ENCODE measurements at regions not wholly inside any gene's neighbourhood (a gene's known extent, or its start where the extent isn't known, plus 50 kb on each side); places are given as distances from the start of the nearest gene placed in this dataset.
"Not testable (repeated sequence)": the region's sequence is repeated elsewhere in the genome, so short reads cannot be mapped to it uniquely, and the experiment has no call there.

DNA sequence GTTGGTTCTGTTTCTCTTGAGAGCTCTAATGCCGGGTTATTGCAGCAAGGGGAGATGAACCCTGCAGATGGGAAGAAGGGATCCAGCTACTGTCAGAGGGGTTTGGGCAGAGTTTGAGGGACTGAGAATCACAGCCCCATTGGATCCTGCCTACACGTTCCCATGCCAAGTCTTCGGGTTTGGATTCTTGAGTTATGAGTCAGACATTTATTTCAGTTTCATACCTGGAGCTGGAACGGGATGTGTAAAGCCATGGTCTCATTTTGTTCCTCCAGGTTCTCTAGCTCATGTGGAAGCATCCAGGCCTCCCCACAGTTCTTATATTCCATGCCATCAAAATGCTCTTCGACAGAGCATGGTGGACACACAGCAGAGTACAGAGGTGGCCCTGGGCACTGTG, 275.4 kb upstream of the IRX4 start:
- no peak for DNase-seq (ENCODE audit: low spot score)

DNA sequence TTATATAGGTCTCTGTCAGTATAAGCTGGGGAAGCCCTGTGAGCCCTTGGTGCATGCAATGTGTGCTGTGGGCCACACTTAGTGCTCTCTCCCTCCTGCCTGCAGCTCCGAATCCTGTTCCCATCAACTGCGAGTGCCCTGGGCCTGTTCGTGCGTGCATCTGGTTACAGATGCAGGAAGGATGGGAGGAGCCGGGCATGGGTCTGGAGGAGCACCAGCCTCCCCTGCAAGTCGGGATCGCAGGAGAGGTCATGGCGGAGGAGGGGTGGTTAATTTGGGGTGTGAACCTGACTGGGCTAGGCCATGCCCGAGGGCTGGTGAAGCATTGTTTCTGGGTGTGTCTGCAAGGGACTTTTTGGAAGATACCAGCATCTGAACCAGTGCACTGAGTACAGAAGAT, 274.6 kb upstream of the IRX4 start:
- no peak for DNase-seq (ENCODE audit: low spot score)

DNA sequence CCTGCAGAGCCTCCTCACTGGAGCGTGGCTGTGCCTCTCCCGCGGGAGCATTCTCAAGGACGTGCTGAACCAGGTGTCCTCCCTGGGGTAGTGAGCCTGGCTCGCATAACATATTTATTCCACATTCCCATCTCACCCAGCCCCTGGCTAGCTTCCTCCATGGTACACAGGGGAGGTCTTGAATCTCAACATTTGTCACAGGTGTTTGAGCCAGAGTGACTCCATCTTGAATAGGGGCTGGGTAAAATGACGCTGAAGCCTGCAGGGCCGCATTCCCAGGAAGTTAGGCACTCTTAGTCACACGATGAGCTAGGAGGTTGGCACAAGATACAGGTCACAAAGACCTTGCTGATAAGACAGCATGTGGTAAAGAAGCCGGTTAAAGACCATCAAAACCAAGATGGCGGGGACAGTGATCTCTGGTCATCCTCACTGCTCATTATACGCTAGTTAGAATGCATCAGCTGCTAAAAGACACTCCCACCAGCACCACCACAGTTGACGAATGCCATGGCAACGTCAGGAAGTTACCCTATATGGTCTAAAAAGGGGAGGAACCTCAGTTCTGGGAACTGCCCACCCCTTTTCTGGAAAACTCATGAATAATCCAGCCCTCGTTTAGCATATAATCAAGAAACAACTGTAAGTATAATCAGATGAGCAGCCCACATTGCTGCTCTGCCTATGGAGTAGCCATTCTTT, 273.8 kb upstream of the IRX4 start:
- no peak for DNase-seq (ENCODE audit: low spot score)

DNA sequence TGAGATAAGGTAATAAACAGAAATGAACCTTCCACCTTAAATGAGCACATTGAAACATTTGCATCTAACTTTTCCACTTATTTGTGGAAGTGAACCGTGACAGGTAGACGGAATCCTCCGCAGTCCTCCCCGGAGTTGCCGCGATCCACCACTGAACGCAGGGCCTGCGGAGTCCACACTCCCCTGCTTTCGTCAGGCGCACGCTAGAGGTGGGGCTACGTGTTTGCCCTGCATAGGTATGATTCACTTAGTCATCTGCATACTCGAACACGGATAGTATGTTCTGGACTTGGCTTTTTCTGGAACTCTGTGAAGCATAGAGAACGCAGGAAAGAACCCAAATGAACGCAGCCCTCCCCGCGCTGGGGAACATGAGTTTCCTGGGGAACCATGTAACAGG, 272.8 kb upstream of the IRX4 start:
- DNase-seq (ENCODE audit: low spot score) = no peak

DNA sequence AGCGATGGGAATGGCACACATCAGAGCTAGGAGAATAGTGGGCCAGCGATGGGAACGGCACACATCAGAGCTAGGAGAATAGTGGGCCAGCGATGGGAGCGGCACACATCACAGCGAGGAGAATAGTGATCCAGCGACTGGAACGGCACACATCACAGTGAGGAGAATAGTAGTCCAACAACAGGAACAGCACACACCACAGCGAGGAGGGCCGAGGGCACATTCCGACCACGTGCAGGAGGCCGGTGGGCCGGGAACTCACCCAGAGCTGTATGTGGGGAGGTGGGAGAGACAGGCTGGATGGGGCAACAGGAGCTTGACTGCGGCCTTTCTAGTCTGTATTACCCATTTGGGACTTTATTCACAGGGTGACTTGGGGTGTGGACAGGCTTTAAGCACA, 271.1 kb upstream of the IRX4 start:
- no peak for DNase-seq (ENCODE audit: low spot score)

DNA sequence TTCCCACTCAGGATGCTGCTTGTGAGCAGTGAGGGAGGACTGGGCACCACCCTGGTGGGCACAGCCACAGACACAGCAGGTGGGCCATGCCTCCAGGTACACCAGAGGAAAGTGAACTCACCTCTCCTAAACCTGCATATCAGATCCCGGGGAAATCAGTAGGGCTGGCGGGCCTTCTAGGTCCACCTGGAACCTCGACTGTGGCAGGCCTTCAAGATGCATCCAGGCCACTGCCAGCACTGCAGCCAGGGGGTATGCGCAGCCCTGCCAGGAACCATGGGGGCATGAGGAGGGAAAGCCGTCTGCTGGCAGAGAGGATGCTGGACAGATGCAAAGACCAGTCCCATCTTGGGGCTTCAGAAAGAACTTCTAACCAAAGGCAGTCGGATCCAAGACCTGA, 270.6 kb upstream of the IRX4 start:
- no peak for DNase-seq (ENCODE audit: low spot score)

DNA sequence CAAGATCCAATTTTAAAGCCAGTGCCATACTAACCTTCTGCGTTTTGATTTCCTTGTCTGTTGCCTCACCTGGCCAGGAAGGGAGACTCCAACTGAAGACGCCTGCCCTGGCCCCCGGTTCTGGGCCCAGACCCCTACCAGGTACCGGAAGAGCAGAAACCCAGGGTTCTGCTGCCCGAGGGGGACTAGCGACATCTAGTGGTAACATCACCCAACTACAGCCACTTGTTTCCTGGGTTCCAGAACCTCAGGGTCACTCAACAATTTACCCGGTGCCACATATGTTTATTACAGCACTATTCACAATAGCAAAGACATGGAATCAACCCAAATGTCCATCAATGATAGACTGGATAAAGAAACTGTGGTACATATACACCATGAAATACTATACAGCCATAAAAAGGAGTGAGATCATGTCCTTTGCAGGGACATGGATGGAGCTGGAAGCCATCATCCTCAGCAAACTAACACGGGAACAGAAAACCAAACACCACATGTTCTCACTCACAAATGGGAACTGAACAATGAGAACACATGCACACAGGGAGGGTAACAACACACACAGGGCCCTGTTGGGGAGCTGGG, 268.7 kb upstream of the IRX4 start:
- DNase-seq (ENCODE audit: low spot score) = not testable (repeated sequence)

DNA sequence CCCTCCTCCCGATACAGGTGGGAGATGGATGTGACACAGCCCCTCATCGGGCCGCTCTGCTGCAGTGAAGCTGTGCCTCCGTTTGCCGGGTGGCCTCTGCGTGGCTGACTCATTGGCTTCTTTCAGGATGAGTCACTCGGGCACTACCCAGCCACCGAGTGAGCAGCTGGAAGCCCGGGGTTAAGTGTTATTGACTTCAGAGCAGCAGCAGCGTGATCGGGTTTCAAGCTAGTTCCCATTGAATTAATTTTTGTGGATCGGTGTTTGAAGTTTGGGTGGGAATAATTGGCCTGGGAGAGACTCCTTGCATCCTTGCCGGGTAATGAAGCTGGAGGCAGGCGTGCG, 266.4 kb upstream of the IRX4 start:
- no peak for DNase-seq (ENCODE audit: low spot score)

DNA sequence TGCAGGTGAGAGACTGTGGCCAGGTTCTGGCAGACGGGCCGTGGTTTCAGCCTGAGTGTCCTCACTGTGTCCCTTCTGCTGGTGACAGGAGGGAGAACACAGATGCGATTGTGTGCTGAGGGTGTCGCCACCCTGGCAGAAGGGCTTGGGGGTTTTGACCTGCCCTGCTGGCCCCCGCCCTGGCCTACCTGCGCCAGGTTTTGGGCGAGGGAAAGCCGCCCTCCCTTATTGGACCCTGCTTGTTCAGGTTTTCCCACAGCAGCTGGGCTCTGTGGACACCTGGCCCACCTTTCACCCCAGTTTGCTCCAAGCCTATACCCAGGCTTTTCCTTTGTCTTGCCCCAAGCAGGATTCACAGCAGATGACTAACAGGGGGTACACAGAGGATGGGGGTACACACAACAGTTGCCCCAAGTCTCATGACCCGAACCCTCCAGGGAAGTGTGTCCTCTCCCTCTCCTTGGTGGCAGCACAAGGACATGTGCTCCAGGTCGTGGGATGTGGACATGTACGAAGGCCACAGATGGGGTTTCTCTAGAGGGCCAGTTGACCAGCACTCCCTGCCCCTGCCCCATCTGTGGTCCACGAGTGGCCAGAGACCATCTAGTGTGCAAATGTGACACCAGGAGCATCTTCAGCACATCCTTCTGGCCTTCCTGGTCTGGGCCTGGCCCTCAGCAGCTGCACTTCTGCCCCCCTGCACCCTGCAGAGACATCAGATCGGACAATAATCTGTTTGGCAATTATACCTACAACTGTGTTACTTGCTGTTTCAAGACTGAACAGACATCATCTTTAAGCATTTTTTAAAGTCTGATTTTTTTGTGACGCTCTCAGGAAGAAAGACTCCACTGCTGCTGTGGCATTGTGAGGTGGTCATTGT, 265.8 kb upstream of the IRX4 start:
- no peak for DNase-seq (ENCODE audit: low spot score)

DNA sequence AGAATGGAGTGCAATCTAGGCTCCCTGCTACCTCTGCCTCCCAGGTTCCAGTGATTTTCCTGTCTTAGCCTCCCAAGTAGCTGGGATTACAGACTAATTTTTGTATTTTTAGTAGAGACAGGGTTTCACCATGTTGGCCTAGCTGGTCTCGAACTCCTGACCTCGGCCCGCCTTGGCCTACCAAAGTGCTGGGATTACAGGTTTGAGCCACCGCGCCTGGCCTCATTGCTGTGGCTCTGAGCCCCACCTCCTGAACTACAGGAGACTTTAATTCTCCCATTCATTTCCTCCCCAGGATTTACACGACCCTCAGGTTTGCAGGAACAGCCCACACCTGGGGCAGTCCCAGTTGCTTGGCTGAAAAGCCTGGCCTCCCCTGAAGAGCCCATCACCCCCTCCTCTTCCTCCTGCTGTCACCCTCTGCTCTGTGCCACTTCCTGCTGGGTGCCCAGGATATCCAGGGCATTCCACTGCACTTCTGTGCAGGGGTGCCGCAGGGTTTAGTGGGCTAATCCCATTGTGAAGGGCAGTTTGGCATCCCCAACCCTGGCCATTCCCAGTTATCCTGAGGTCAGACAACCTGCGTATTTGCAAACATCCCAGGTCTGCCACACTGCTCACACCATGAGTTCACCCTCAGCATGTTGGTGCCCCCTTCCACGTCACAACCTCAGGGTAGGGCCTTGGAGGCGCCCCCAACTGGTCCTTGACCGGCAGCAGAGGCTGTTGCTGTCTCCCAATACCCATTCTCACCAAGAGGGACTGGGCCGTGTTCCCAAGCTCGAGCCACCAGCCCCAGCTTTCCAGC, 265.0 kb upstream of the IRX4 start:
- no peak for DNase-seq (ENCODE audit: low spot score)

DNA sequence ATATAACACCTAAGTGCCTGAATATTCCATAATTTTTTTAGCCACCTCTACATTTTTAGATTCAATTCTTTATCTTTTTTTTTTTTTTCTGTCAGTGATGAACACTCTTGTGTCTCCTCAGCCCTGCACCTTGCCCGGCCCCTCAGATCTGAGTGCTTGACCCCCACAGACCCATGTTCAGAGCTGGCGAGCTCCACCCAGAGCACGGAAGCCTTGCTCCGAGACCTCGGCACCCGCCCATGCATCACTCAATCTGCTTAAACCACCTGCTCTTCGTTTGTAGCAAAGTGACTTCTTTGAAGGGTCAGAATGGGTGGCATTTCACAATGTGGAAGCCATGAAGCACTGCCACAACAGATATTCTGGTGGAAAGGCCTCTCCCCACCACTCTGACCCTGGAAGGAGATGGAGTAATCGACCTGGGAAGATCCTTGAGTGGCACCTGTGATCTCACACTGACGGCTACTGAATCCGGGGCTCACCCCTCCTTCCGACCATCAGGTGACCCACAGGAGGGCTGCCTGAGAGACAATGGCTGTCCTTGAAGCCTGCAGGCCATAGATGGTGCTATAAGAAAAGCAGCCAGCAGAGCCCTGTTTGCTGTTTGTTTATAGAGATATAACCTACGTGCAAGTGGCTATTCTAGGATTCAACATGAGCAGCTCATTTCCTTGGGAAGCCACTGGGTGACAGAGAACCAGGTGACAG, 261.1 kb upstream of the IRX4 start:
- DNase-seq (ENCODE audit: low spot score) = no peak

DNA sequence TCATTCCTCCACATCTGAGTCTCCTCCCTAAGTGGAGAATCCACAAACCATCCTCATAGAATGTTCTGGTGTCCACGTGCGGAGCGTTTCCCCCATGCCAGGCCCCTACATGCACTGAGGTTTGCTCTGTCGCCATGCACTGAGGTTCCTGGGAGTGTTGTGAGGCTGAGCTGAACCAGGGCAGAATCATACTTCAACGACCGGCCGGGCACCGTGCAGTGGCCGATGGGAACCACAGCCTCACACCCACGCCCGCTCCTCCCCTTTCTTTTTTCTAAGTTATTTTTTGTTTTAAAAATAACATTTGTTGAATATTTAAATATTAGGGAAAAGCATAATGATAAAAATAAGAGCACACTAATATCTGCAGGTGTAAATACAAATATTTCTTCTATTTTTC, 260.4 kb upstream of the IRX4 start:
- DNase-seq (ENCODE audit: low spot score) = no peak

DNA sequence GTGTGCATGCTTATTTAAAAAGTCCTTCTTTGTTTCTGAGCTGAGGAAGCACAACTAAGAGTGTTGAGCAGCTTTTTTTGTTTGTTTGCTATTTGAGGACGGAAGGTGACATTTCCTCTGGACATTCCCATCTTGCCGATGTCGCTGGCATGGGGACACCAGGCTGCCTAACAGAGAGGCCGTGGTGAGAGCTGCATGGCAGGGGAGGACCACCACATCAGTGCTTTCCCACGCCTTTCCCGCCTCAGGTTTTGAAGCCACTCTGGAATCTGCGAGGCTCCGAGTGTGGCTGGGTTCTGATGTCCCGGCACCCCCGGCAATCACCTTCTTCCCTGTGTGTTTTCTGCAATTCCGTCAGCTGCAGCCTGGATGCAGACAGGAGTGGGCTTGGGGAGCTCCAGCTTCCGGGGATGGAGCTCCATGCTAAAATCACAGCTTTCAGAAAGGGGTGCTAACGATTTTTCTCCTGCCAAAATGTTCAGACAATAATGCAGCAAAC, 259.8 kb upstream of the IRX4 start:
- DNase-seq (ENCODE audit: low spot score) = no peak

DNA sequence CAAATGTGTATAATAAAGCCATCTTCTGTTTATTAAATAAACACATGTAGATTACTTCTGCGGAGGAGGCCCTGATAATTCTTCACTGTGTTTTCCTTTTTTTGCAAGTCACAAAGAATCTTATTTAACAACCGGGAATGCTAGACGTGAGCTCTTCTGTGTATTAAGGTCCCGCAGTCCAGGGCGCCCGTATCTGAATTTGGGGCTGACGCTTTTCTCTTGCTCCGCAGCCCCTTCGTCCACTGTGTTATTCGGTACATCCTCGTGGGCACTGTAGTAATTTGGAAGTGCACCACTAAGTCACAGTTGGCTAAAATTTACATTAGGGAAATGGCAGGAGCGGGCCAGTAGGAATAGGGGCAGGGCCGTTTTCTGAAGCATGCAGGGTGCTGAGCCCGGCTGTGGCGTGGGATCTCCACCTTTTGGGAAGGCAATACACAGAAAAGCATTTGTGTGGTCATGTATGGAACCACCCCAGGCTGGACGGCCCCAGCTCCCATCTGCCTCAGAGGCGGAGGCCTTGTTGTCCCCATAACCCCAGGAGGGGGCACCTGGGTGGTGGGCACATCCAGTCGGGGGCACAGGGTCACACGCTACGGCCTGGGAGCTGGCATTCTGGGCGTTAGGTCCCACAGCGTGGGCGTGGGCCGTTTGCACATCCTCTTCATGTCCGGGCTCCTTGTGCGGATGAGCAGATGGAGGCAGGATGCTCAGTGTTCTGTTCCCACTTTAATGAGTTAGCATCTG, 258.7 kb upstream of the IRX4 start:
- DNase-seq (ENCODE audit: low spot score) = no peak

DNA sequence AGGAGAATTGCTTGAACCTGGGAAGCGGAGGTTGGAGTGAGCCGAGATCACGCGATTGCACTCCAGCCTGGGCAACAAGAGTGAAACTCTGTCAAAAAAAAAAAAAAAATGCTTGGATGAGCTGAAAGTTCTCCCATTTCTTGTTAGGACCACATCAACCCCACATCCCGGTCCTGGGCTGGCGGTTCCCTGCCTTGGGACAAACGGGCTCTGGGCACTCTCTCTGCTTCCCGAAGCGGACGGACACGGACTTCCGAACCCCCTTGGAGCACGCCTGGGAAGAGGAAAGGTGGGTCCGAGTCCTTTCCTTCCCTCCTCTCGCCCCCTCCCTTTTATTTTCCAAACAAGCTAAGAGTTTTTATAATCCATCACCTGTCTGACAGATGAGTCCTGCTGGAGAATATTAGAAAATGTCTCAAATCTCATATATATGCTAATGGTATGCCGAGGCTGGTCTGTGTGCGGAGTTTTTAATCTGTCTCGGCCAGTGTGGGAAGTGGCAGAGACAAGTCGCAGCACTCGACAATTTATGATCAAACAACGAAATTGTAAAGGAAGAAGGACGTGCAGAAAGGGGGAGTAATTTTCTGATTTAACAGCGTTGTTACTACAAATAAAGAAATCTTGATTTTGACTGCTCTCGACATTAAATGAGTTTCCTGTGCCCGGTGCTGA, 257.9 kb upstream of the IRX4 start:
- no peak for DNase-seq (ENCODE audit: low spot score)

DNA sequence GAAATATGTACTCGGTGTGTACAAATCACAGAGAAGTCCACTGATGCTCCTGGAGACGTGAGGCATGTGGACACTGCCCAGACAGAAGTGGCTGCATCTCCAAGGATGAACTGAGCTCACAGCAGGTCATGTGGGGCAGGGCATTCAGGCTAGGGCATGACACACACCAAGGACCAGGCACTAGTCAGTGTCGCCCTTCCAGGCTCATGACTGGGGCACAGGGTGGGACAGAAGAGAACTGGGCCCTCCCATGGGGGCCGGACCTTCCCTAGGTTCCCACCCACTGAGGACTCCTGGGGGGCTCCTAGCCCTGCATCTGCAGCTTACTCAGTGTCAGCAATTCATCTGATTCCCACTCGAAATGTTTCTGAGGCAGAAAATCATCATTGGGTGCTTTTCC, 256.8 kb upstream of the IRX4 start:
- DNase-seq (ENCODE audit: low spot score) = no peak

DNA sequence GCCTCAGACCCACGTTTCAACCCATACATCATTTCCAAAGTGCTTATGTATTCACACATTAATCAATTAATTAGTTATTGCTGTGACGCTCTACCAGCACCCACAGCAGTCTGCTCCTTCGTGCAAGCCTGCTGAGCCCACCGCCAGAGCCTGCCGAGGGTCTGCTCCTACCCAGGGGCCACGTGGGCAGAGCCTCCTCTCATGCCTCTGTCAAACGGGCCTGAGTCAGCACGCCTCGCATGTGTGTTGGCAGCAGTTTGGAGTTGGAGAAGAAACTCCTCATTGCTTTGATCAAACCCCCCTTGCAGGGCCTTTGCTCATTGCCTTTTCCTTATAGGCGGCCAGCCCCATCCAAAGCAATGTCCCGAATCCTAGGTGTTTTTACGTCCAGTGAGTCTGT, 256.2 kb upstream of the IRX4 start:
- DNase-seq (ENCODE audit: low spot score) = no peak

DNA sequence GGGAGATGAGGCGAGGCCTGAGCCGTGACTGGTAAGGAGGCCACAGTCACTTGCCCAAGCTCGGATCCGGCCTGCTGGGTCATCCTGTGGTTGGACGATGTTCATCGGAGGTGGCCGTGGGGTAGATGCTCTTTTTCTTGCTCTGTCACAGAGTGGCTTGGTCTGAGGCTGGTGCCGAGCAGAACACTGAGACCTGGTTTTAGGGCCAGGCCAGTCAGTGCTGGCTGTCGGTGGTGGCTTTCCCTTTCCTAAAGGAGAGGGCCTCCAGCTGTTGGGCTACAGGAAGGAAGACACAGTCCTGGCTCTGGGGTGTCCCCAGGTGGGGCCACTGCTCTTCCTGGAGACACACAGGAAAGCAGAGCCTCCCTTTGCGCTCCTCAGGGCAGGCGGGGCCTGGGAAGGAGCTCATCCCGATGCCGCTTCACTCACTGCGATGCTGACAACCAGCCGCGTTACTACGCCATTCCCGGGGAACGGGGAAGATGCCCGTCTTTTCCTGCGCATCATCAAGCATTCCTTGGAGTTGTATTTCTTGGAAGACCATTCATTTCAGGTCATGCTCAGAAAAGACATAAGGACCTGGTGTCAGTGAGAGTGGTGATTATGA, 254.8 kb upstream of the IRX4 start:
- no peak for DNase-seq (ENCODE audit: low spot score)

DNA sequence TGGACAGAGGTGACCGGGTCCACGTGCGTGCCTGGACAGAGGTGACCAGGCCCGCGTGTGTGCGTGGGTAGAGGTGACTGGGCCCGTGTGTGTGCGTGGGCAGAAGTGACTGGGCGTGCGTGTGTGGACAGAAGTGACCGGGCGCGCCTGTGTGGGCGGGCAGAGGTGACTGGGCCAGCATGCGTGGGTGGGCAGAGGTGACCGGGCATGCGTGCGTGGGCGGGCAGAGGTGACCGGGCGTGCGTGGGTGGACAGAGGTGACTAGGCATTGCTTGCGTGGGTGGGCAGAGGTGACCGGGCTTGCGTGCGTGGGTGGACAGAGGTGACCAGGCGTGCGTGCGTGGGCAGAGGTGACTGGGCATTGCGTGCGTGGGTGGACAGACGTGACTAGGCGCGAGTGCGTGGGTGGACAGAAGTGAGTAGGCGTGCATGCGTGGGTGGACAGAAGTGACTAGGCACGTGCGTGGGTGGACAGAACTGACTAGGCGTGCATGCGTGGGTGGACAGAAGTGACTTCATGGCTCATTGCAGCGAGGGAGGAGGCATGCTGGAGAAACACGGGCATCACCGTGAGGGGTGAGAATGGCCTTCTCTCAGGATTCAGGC, 254.1 kb upstream of the IRX4 start:
- DNase-seq (ENCODE audit: low spot score) = no peak
